Natural killer cell (primary cell): ENCODE measurements at regions not wholly inside any gene's neighbourhood (a gene's known extent, or its start where the extent isn't known, plus 50 kb on each side); places are given as distances from the start of the nearest gene placed in this dataset.

Experiments
- ATAC-seq, 3 donors: fragments of 150-1000 bp in 2 of 3; fragments of 200-7000 bp in 1 of 3; cut with Tn5 transposase; 1 replicate in 1 of 3; 2 replicates in 2 of 3; pipeline ENCODE4 v1.10.0; 2021; ENCODE audit warnings: mild to moderate bottlenecking in 2 of 3, moderate library complexity in 2 of 3
- DNase-seq, 2 donors: peaks; one replicate each; pipeline versions ENCODE4 v3.0.0 to v3.0.0-alpha.2; 2013 to 2021; ENCODE audit warnings: mixed read lengths in 1 of 2
- H3K27ac ChIP-seq: one replicate; pipeline ENCODE4 v1.5.1; 2013; ENCODE audit warnings: mild to moderate bottlenecking, low read length
- H3K27me3 ChIP-seq: one replicate; pipeline ENCODE4 v1.6.1; 2013; ENCODE audit warnings: low read length; ENCODE audit not compliant: control insufficient read depth, insufficient read depth
- H3K36me3 ChIP-seq: one replicate; pipeline ENCODE4 v1.6.1; 2013; ENCODE audit warnings: low read length; ENCODE audit not compliant: control insufficient read depth, insufficient read depth
- H3K4me1 ChIP-seq: one replicate; pipeline ENCODE4 v1.6.1; 2013; ENCODE audit warnings: low read length; ENCODE audit not compliant: control insufficient read depth, insufficient read depth
- H3K4me3 ChIP-seq: one replicate; pipeline ENCODE4 v1.5.1; 2013; ENCODE audit warnings: low read length
- H3K9me3 ChIP-seq: one replicate; pipeline ENCODE4 v1.6.1; 2013; ENCODE audit warnings: low read length; ENCODE audit not compliant: control insufficient read depth, insufficient read depth
- H3K27ac Mint-ChIP-seq, 2 donors: one replicate each; pipeline ENCODE4 v1.8.0; 2022; ENCODE audit warnings: mild to moderate bottlenecking in 2 of 2, mixed read lengths in 2 of 2, moderate library complexity in 1 of 2
- H3K27me3 Mint-ChIP-seq, 2 donors: one replicate each; pipeline ENCODE4 v1.8.0; 2022; ENCODE audit warnings: low read depth in 2 of 2, mixed read lengths in 2 of 2
- H3K36me3 Mint-ChIP-seq: one replicate; pipeline ENCODE4 v1.8.0; 2022; ENCODE audit warnings: mixed read lengths
- H3K4me1 Mint-ChIP-seq, 2 donors: one replicate each; pipeline ENCODE4 v1.8.0; 2022; ENCODE audit warnings: mixed read lengths in 2 of 2
- H3K4me3 Mint-ChIP-seq: one replicate; pipeline ENCODE4 v1.8.0; 2022; ENCODE audit warnings: mild to moderate bottlenecking, moderate library complexity, mixed read lengths
- H3K9me3 Mint-ChIP-seq, 2 donors: one replicate each; pipeline ENCODE4 v1.8.0; 2022; ENCODE audit warnings: mixed read lengths in 2 of 2
- CTCF ChIP-seq: fragments of 200-600 bp; IDR thresholded peaks from one replicate; pipeline ENCODE4 v1.8.0; 2022; ENCODE audit warnings: antibody characterized with exemption
- WGBS: methylation state at CpG from one replicate; pipeline ENCODE4 v1.1.7; 2013; ENCODE audit warnings: missing lambda C conversion rate; ENCODE audit not compliant: insufficient coverage; 5-methylcytosine and 5-hydroxymethylcytosine counted together
- intact Hi-C: fragments of 100-400 bp; cut with micrococcal nuclease; formaldehyde crosslinking; loops from one replicate; pipeline ENCODE4 v1.14.2; 2022

GRCh38 chr15:29530966-29531365 is 261.3 kb upstream of the NSMCE3 start:
- ATAC-seq: no peak
- intact Hi-C loops: no loop called here
- H3K4me3 ChIP-seq: no peak overlapping the region
- no peaks in the 10 kb centered on the region for H3K27me3 ChIP-seq
- H3K4me1 ChIP-seq: no peaks in the 10 kb centered on the region
- H3K27ac ChIP-seq: no peak overlapping the region
- Mint-ChIP-seq H3K9me3 (no peaks in the 10 kb centered on the region), H3K4me3 (no peak overlapping the region), H3K27me3 (peaks cover 0 to 13% of the 10 kb centered on the region in 2 donors), H3K27ac (no peak overlapping the region), H3K4me1 (no peaks in the 10 kb centered on the region), H3K36me3 (no peaks in the 10 kb centered on the region)
- H3K9me3 ChIP-seq: no peaks in the 10 kb centered on the region
- no peak for DNase-seq
- H3K36me3 ChIP-seq: no peaks in the 10 kb centered on the region
- WGBS: 90% methylated on average over 9 of the region's 9 CpGs
- TF ChIP-seq CTCF: no peak

GRCh38 chr15:29529043-29529442 is 259.4 kb upstream of the NSMCE3 start:
- H3K4me3 ChIP-seq: no peak overlapping the region
- WGBS: 83% methylated on average over 2 of the region's 3 CpGs
- Mint-ChIP-seq H3K4me3 (no peak overlapping the region), H3K4me1 (no peaks in the 10 kb centered on the region), H3K9me3 (no peaks in the 10 kb centered on the region), H3K27ac (no peak overlapping the region), H3K27me3 (peaks cover 3 to 13% of the 10 kb centered on the region in 2 donors), H3K36me3 (no peaks in the 10 kb centered on the region)
- no peak overlapping the region for H3K27ac ChIP-seq
- DNase-seq: no peak
- H3K36me3 ChIP-seq: no peaks in the 10 kb centered on the region
- ATAC-seq: no peak
- no peaks in the 10 kb centered on the region for H3K27me3 ChIP-seq
- TF ChIP-seq CTCF: no peak
- intact Hi-C loops: no loop called here
- H3K4me1 ChIP-seq: no peaks in the 10 kb centered on the region
- H3K9me3 ChIP-seq: no peaks in the 10 kb centered on the region

DNA sequence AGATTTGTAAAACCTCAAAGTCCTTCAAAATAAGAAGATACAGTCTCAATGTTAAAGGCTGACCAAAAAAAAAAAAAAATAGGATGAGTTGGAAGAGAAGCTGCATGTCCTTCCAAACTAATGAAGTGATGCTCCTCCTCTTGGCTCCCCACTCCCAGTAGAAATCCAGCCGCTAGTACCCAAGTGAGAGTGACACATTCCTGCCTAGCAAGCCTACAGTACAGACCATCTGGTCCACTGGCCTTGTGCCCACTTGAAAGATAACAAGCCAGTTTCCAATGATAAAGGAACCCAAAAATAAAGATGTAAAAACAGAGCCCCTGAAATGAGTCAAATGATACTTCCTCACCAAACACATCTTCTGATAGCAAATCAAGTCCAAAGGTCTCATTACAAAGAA is 258.7 kb upstream of the NSMCE3 start:
- 93% methylated on average over 1 of the region's 1 CpG for WGBS
- intact Hi-C loops: no loop called here
- H3K27ac ChIP-seq: no peak overlapping the region
- H3K4me1 ChIP-seq: no peaks in the 10 kb centered on the region
- no peaks in the 10 kb centered on the region for H3K36me3 ChIP-seq
- H3K27me3 ChIP-seq: no peaks in the 10 kb centered on the region
- H3K27me3 Mint-ChIP-seq: peaks cover 3 to 13% of the 10 kb centered on the region in 2 donors
- no peak for TF ChIP-seq CTCF
- H3K4me3 ChIP-seq: no peak overlapping the region
- no peaks in the 10 kb centered on the region for H3K4me1 Mint-ChIP-seq
- H3K27ac Mint-ChIP-seq: no peak overlapping the region
- no peak for DNase-seq
- no peak overlapping the region for H3K4me3 Mint-ChIP-seq
- no peaks in the 10 kb centered on the region for H3K9me3 Mint-ChIP-seq
- H3K36me3 Mint-ChIP-seq: no peaks in the 10 kb centered on the region
- ATAC-seq: no peak
- no peaks in the 10 kb centered on the region for H3K9me3 ChIP-seq

GRCh38 chr15:29526802-29527201 is 257.2 kb upstream of the NSMCE3 start:
- H3K27me3 ChIP-seq: no peaks in the 10 kb centered on the region
- Mint-ChIP-seq H3K27ac (no peak overlapping the region), H3K9me3 (no peaks in the 10 kb centered on the region), H3K4me1 (no peaks in the 10 kb centered on the region), H3K36me3 (no peaks in the 10 kb centered on the region), H3K4me3 (no peak overlapping the region), H3K27me3 (peaks cover 3 to 18% of the 10 kb centered on the region in 2 donors)
- ATAC-seq (no peak), DNase-seq (no peak)
- H3K4me1 ChIP-seq: no peaks in the 10 kb centered on the region
- 51% methylated on average over 5 of the region's 5 CpGs for WGBS
- H3K4me3 ChIP-seq: no peak overlapping the region
- no peak for TF ChIP-seq CTCF
- intact Hi-C loops: no loop called here
- no peaks in the 10 kb centered on the region for H3K9me3 ChIP-seq
- H3K36me3 ChIP-seq: no peaks in the 10 kb centered on the region
- no peak overlapping the region for H3K27ac ChIP-seq
